CD8-positive, alpha-beta memory T cell (primary cell): ENCODE measurements at regions not wholly inside any gene's neighbourhood (a gene's known extent, or its start where the extent isn't known, plus 50 kb on each side); places are given as distances from the start of the nearest gene placed in this dataset.

Source experiments
- CTCF ChIA-PET: fragments of 350-600 bp; sonication (Branson Sonifier 250); formaldehyde crosslinking; loops from one replicate; lab custom pipeline; 2021; ENCODE audit warnings: antibody characterized with exemption; lab: Charles Lee
- POLR2A ChIA-PET: fragments of 350-600 bp; sonication (Branson Sonifier 250); formaldehyde crosslinking; loops from one replicate; lab custom pipeline; 2021; ENCODE audit warnings: antibody characterized with exemption; lab: Charles Lee
- DNase-seq, 5 donors: peaks; one replicate each; pipeline versions ENCODE4 v3.0.0 to v3.0.0-alpha.2; 2020 to 2022; ENCODE audit warnings: mixed read lengths in 1 of 5
- H3K27ac ChIP-seq: one replicate; pipeline ENCODE4 v1.7.0; 2013; ENCODE audit warnings: low read depth, mild to moderate bottlenecking, low read length, moderate library complexity
- H3K27me3 ChIP-seq: 2 replicates; pipeline ENCODE4 v1.7.0; 2013; ENCODE audit warnings: low read length, mild to moderate bottlenecking; ENCODE audit not compliant: insufficient read depth, poor library complexity, severe bottlenecking
- H3K36me3 ChIP-seq: 2 replicates; pipeline ENCODE4 v1.7.0; 2013; ENCODE audit warnings: mild to moderate bottlenecking, low read length, moderate library complexity; ENCODE audit not compliant: insufficient read depth
- H3K4me1 ChIP-seq: 2 replicates; pipeline ENCODE4 v1.7.0; 2013; ENCODE audit warnings: mild to moderate bottlenecking, low read length, moderate library complexity; ENCODE audit not compliant: insufficient read depth
- H3K4me3 ChIP-seq: 2 replicates; pipeline ENCODE4 v1.7.0; 2013; ENCODE audit warnings: mild to moderate bottlenecking, low read length
- H3K9me3 ChIP-seq: 2 replicates; pipeline ENCODE4 v1.7.0; 2013; ENCODE audit warnings: mild to moderate bottlenecking, low read length
- H3K27ac Mint-ChIP-seq, 8 donors: one replicate each; pipeline ENCODE4 v1.8.0; 2020 to 2021; ENCODE audit warnings: mixed read lengths in 8 of 8, mild to moderate bottlenecking in 6 of 8, inconsistent platforms in 3 of 8, moderate library complexity in 3 of 8
- H3K27me3 Mint-ChIP-seq, 2 donors: one replicate each; pipeline ENCODE4 v1.8.0; 2020 to 2021; ENCODE audit warnings: mixed read lengths in 2 of 2, mild to moderate bottlenecking in 1 of 2, moderate library complexity in 1 of 2
- H3K36me3 Mint-ChIP-seq, 3 donors: one replicate each; pipeline ENCODE4 v1.8.0; 2020 to 2021; ENCODE audit warnings: mixed read lengths in 3 of 3, inconsistent platforms in 1 of 3, mild to moderate bottlenecking in 1 of 3
- H3K4me1 Mint-ChIP-seq, 3 donors: one replicate each; pipeline ENCODE4 v1.8.0; 2020 to 2021; ENCODE audit warnings: mixed read lengths in 3 of 3, inconsistent platforms in 1 of 3, mild to moderate bottlenecking in 1 of 3
- H3K4me3 Mint-ChIP-seq, 7 donors: one replicate each; pipeline ENCODE4 v1.8.0; 2020 to 2021; ENCODE audit warnings: mixed read lengths in 7 of 7, mild to moderate bottlenecking in 6 of 7, moderate library complexity in 4 of 7, inconsistent platforms in 2 of 7
- H3K9me3 Mint-ChIP-seq, 5 donors: one replicate each; pipeline ENCODE4 v1.8.0; 2020 to 2022; ENCODE audit warnings: mixed read lengths in 5 of 5, mild to moderate bottlenecking in 3 of 5, moderate library complexity in 2 of 5, inconsistent platforms in 1 of 5

- no peak overlapping the region for H3K4me3 Mint-ChIP-seq
Observed at GRCh38 chr3:105944721-105945120, 75.9 kb upstream of the CBLB start.

GRCh38 chr3:105948101-105948500, 79.3 kb upstream of the CBLB start:
- H3K4me1 ChIP-seq: no peaks in the 10 kb centered on the region
- DNase-seq: no peak
- POLR2A ChIA-PET: no interaction called here
- no peaks in the 10 kb centered on the region for H3K27me3 ChIP-seq
- H3K4me3 Mint-ChIP-seq: no peak overlapping the region
- peaks cover 0 to 9% (median 0%) of the 10 kb centered on the region in 3 donors for H3K36me3 Mint-ChIP-seq
- H3K9me3 ChIP-seq: no peaks in the 10 kb centered on the region
- no peaks in the 10 kb centered on the region for H3K36me3 ChIP-seq
- H3K4me1 Mint-ChIP-seq: peaks cover 0 to 2% (median 0%) of the 10 kb centered on the region in 3 donors
- H3K27me3 Mint-ChIP-seq: no peaks in the 10 kb centered on the region
- CTCF ChIA-PET: no interaction called here
- H3K4me3 ChIP-seq: no peak overlapping the region
- no peaks in the 10 kb centered on the region for H3K9me3 Mint-ChIP-seq
- no peak overlapping the region for H3K27ac ChIP-seq
- no peak overlapping the region for H3K27ac Mint-ChIP-seq

More at GRCh38 chr3:105944721-105945120, 75.9 kb upstream of the CBLB start:
- Mint-ChIP-seq H3K27me3 (no peaks in the 10 kb centered on the region), H3K4me1 (peaks cover 0 to 2% (median 0%) of the 10 kb centered on the region in 3 donors), H3K36me3 (no peaks in the 10 kb centered on the region), H3K9me3 (peaks cover 0 to 4% (median 0%) of the 10 kb centered on the region in 5 donors), H3K27ac (no peak overlapping the region)
- no peak for DNase-seq
- Histone ChIP-seq H3K27me3 (no peaks in the 10 kb centered on the region), H3K9me3 (no peaks in the 10 kb centered on the region), H3K4me1 (no peaks in the 10 kb centered on the region), H3K36me3 (no peaks in the 10 kb centered on the region), H3K27ac (no peak overlapping the region), H3K4me3 (no peak overlapping the region)
- POLR2A ChIA-PET: no interaction called here
- CTCF ChIA-PET: no interaction called here

GRCh38 chr3:105950881-105951600, 82.2 kb upstream of the CBLB start:
- no peaks in the 10 kb centered on the region for H3K36me3 ChIP-seq
- no peak for DNase-seq
- POLR2A ChIA-PET: no interaction called here
- Mint-ChIP-seq H3K9me3 (no peaks in the 10 kb centered on the region), H3K27me3 (no peaks in the 10 kb centered on the region), H3K36me3 (peaks cover 0 to 13% (median 0%) of the 10 kb centered on the region in 3 donors), H3K4me3 (no peak overlapping the region), H3K27ac (no peak overlapping the region), H3K4me1 (peaks cover 0 to 2% (median 0%) of the 10 kb centered on the region in 3 donors)
- CTCF ChIA-PET: no interaction called here
- H3K4me3 ChIP-seq: no peak overlapping the region
- H3K9me3 ChIP-seq: no peaks in the 10 kb centered on the region
- H3K27ac ChIP-seq: no peak overlapping the region
- H3K27me3 ChIP-seq: no peaks in the 10 kb centered on the region
- H3K4me1 ChIP-seq: no peaks in the 10 kb centered on the region

GRCh38 chr3:105953831-105954230, 85.0 kb upstream of the CBLB start:
- peaks cover 0 to 13% (median 0%) of the 10 kb centered on the region in 3 donors for H3K36me3 Mint-ChIP-seq
- CTCF ChIA-PET: no interaction called here
- no peak overlapping the region for H3K4me3 ChIP-seq
- H3K9me3 ChIP-seq: no peaks in the 10 kb centered on the region
- no peaks in the 10 kb centered on the region for H3K36me3 ChIP-seq
- H3K4me1 Mint-ChIP-seq: no peaks in the 10 kb centered on the region
- H3K27ac Mint-ChIP-seq: no peak overlapping the region
- H3K27ac ChIP-seq: no peak overlapping the region
- no peaks in the 10 kb centered on the region for H3K27me3 ChIP-seq
- no peak for DNase-seq
- H3K27me3 Mint-ChIP-seq: no peaks in the 10 kb centered on the region
- H3K9me3 Mint-ChIP-seq: no peaks in the 10 kb centered on the region
- H3K4me1 ChIP-seq: no peaks in the 10 kb centered on the region
- POLR2A ChIA-PET: no interaction called here
- H3K4me3 Mint-ChIP-seq: no peak overlapping the region

GRCh38 chr3:105956306-105956705, 87.5 kb upstream of the CBLB start:
- no peaks in the 10 kb centered on the region for H3K9me3 ChIP-seq
- H3K27me3 Mint-ChIP-seq: no peaks in the 10 kb centered on the region
- H3K4me3 ChIP-seq: no peak overlapping the region
- H3K36me3 Mint-ChIP-seq: peaks cover 0 to 14% (median 0%) of the 10 kb centered on the region in 3 donors
- H3K4me3 Mint-ChIP-seq: no peak overlapping the region
- no peak overlapping the region for H3K27ac Mint-ChIP-seq
- ChIA-PET CTCF (no interaction called here), POLR2A (no interaction called here)
- H3K4me1 ChIP-seq: no peaks in the 10 kb centered on the region
- H3K4me1 Mint-ChIP-seq: no peaks in the 10 kb centered on the region
- H3K36me3 ChIP-seq: no peaks in the 10 kb centered on the region
- H3K27me3 ChIP-seq: no peaks in the 10 kb centered on the region
- no peak overlapping the region for H3K27ac ChIP-seq
- H3K9me3 Mint-ChIP-seq: no peaks in the 10 kb centered on the region
- DNase-seq: no peak

GRCh38 chr3:105957722-105958121, 88.9 kb upstream of the CBLB start:
- Mint-ChIP-seq H3K9me3 (no peaks in the 10 kb centered on the region), H3K4me1 (no peaks in the 10 kb centered on the region), H3K36me3 (peaks cover 0 to 12% (median 0%) of the 10 kb centered on the region in 3 donors), H3K27ac (no peak overlapping the region), H3K4me3 (no peak overlapping the region), H3K27me3 (no peaks in the 10 kb centered on the region)
- ChIA-PET CTCF (no interaction called here), POLR2A (no interaction called here)
- Histone ChIP-seq H3K4me1 (no peaks in the 10 kb centered on the region), H3K9me3 (no peaks in the 10 kb centered on the region), H3K36me3 (no peaks in the 10 kb centered on the region), H3K4me3 (no peak overlapping the region), H3K27ac (no peak overlapping the region), H3K27me3 (no peaks in the 10 kb centered on the region)
- DNase-seq: no peak

GRCh38 chr3:105958237-105959000, 89.6 kb upstream of the CBLB start:
- POLR2A ChIA-PET: no interaction called here

GRCh38 chr3:105959851-105960250, 91.0 kb upstream of the CBLB start:
- Histone ChIP-seq H3K27me3 (no peaks in the 10 kb centered on the region), H3K27ac (no peak overlapping the region), H3K4me3 (no peak overlapping the region), H3K36me3 (no peaks in the 10 kb centered on the region), H3K4me1 (no peaks in the 10 kb centered on the region), H3K9me3 (no peaks in the 10 kb centered on the region)
- Mint-ChIP-seq H3K4me1 (no peaks in the 10 kb centered on the region), H3K9me3 (no peaks in the 10 kb centered on the region), H3K36me3 (peaks cover 0 to 11% (median 2%) of the 10 kb centered on the region in 3 donors), H3K27ac (no peak overlapping the region), H3K4me3 (no peak overlapping the region), H3K27me3 (no peaks in the 10 kb centered on the region)
- ChIA-PET POLR2A (interaction anchor here (0.6 kb wide), 2 partner anchors 92 to 196 kb away, joined by 3 to 4 read pairs; no protein-coding TSS in a partner anchor), CTCF (no interaction called here)
- DNase-seq: no peak

More at GRCh38 chr3:105958237-105959000, 89.6 kb upstream of the CBLB start:
- no peak for DNase-seq
- Histone ChIP-seq H3K4me3 (no peak overlapping the region), H3K36me3 (no peaks in the 10 kb centered on the region), H3K27me3 (no peaks in the 10 kb centered on the region), H3K27ac (no peak overlapping the region), H3K4me1 (no peaks in the 10 kb centered on the region), H3K9me3 (no peaks in the 10 kb centered on the region)
- Mint-ChIP-seq H3K36me3 (peaks cover 0 to 12% (median 0%) of the 10 kb centered on the region in 3 donors), H3K4me1 (no peaks in the 10 kb centered on the region), H3K27ac (no peak overlapping the region), H3K9me3 (no peaks in the 10 kb centered on the region), H3K27me3 (no peaks in the 10 kb centered on the region), H3K4me3 (no peak overlapping the region)
- CTCF ChIA-PET: no interaction called here
